CD8-positive, alpha-beta memory T cell (primary cell): ENCODE measurements at regions not wholly inside any gene's neighbourhood (a gene's known extent, or its start where the extent isn't known, plus 50 kb on each side); places are given as distances from the start of the nearest gene placed in this dataset.
A peak's percentile ranks its signal among the peaks of the same experiment; 100 is the strongest.

Experiments used
- CTCF ChIA-PET: fragments of 350-600 bp; sonication (Branson Sonifier 250); formaldehyde crosslinking; loops from one replicate; lab custom pipeline; 2021; ENCODE audit warnings: antibody characterized with exemption; lab: Charles Lee
- POLR2A ChIA-PET: fragments of 350-600 bp; sonication (Branson Sonifier 250); formaldehyde crosslinking; loops from one replicate; lab custom pipeline; 2021; ENCODE audit warnings: antibody characterized with exemption; lab: Charles Lee
- DNase-seq, 5 donors: peaks; one replicate each; pipeline versions ENCODE4 v3.0.0 to v3.0.0-alpha.2; 2020 to 2022; ENCODE audit warnings: mixed read lengths in 1 of 5
- H3K27ac ChIP-seq: one replicate; pipeline ENCODE4 v1.7.0; 2013; ENCODE audit warnings: low read depth, mild to moderate bottlenecking, low read length, moderate library complexity
- H3K27me3 ChIP-seq: 2 replicates; pipeline ENCODE4 v1.7.0; 2013; ENCODE audit warnings: low read length, mild to moderate bottlenecking; ENCODE audit not compliant: insufficient read depth, poor library complexity, severe bottlenecking
- H3K36me3 ChIP-seq: 2 replicates; pipeline ENCODE4 v1.7.0; 2013; ENCODE audit warnings: mild to moderate bottlenecking, low read length, moderate library complexity; ENCODE audit not compliant: insufficient read depth
- H3K4me1 ChIP-seq: 2 replicates; pipeline ENCODE4 v1.7.0; 2013; ENCODE audit warnings: mild to moderate bottlenecking, low read length, moderate library complexity; ENCODE audit not compliant: insufficient read depth
- H3K4me3 ChIP-seq: 2 replicates; pipeline ENCODE4 v1.7.0; 2013; ENCODE audit warnings: mild to moderate bottlenecking, low read length
- H3K9me3 ChIP-seq: 2 replicates; pipeline ENCODE4 v1.7.0; 2013; ENCODE audit warnings: mild to moderate bottlenecking, low read length
- H3K27ac Mint-ChIP-seq, 8 donors: one replicate each; pipeline ENCODE4 v1.8.0; 2020 to 2021; ENCODE audit warnings: mixed read lengths in 8 of 8, mild to moderate bottlenecking in 6 of 8, inconsistent platforms in 3 of 8, moderate library complexity in 3 of 8
- H3K27me3 Mint-ChIP-seq, 2 donors: one replicate each; pipeline ENCODE4 v1.8.0; 2020 to 2021; ENCODE audit warnings: mixed read lengths in 2 of 2, mild to moderate bottlenecking in 1 of 2, moderate library complexity in 1 of 2
- H3K36me3 Mint-ChIP-seq, 3 donors: one replicate each; pipeline ENCODE4 v1.8.0; 2020 to 2021; ENCODE audit warnings: mixed read lengths in 3 of 3, inconsistent platforms in 1 of 3, mild to moderate bottlenecking in 1 of 3
- H3K4me1 Mint-ChIP-seq, 3 donors: one replicate each; pipeline ENCODE4 v1.8.0; 2020 to 2021; ENCODE audit warnings: mixed read lengths in 3 of 3, inconsistent platforms in 1 of 3, mild to moderate bottlenecking in 1 of 3
- H3K4me3 Mint-ChIP-seq, 7 donors: one replicate each; pipeline ENCODE4 v1.8.0; 2020 to 2021; ENCODE audit warnings: mixed read lengths in 7 of 7, mild to moderate bottlenecking in 6 of 7, moderate library complexity in 4 of 7, inconsistent platforms in 2 of 7
- H3K9me3 Mint-ChIP-seq, 5 donors: one replicate each; pipeline ENCODE4 v1.8.0; 2020 to 2022; ENCODE audit warnings: mixed read lengths in 5 of 5, mild to moderate bottlenecking in 3 of 5, moderate library complexity in 2 of 5, inconsistent platforms in 1 of 5

DNA sequence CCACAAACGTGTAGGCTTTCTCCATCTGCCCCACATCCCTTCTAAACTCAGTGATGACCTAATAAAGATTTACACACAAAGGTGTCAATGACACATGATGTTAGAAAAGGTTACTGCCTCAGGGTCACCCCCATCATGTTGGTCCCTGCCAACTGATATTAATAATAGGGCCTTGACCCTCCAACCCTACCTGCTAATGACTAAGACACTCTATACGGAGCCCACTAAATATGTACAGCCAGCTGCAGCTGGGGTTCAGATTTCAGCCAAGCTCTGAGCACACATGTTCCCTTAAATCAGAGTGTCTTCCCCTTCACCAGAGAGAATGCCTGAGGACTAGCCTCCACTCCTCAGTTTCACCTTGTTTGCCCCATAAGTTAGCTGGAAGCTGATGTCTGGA is 67.4 kb upstream of the SNRPB2 start:
- Histone ChIP-seq H3K4me3 (no peak overlapping the region), H3K4me1 (no peaks in the 10 kb centered on the region), H3K27ac (no peak overlapping the region), H3K27me3 (no peaks in the 10 kb centered on the region), H3K9me3 (no peaks in the 10 kb centered on the region), H3K36me3 (no peaks in the 10 kb centered on the region)
- Mint-ChIP-seq H3K4me3 (no peak overlapping the region), H3K27ac (no peak overlapping the region), H3K4me1 (no peaks in the 10 kb centered on the region), H3K27me3 (peaks cover 4 to 13% of the 10 kb centered on the region in 2 donors), H3K9me3 (peaks cover 0 to 2% (median 0%) of the 10 kb centered on the region in 5 donors), H3K36me3 (no peaks in the 10 kb centered on the region)
- POLR2A ChIA-PET = no interaction called here
- DNase-seq = no peak
- CTCF ChIA-PET = no interaction called here

GRCh38 chr20:16661756-16662155 is 68.1 kb upstream of the SNRPB2 start:
- Histone ChIP-seq H3K4me3 (no peak overlapping the region), H3K4me1 (no peaks in the 10 kb centered on the region), H3K27ac (no peak overlapping the region), H3K9me3 (no peaks in the 10 kb centered on the region), H3K36me3 (no peaks in the 10 kb centered on the region), H3K27me3 (no peaks in the 10 kb centered on the region)
- Mint-ChIP-seq H3K27ac (no peak overlapping the region), H3K4me3 (no peak overlapping the region), H3K9me3 (peaks cover 0 to 6% (median 0%) of the 10 kb centered on the region in 5 donors), H3K4me1 (no peaks in the 10 kb centered on the region), H3K27me3 (peaks cover 4 to 17% of the 10 kb centered on the region in 2 donors), H3K36me3 (peaks cover 0 to 4% (median 0%) of the 10 kb centered on the region in 3 donors)
- CTCF ChIA-PET = no interaction called here
- no peak for DNase-seq
- POLR2A ChIA-PET = no interaction called here

DNA sequence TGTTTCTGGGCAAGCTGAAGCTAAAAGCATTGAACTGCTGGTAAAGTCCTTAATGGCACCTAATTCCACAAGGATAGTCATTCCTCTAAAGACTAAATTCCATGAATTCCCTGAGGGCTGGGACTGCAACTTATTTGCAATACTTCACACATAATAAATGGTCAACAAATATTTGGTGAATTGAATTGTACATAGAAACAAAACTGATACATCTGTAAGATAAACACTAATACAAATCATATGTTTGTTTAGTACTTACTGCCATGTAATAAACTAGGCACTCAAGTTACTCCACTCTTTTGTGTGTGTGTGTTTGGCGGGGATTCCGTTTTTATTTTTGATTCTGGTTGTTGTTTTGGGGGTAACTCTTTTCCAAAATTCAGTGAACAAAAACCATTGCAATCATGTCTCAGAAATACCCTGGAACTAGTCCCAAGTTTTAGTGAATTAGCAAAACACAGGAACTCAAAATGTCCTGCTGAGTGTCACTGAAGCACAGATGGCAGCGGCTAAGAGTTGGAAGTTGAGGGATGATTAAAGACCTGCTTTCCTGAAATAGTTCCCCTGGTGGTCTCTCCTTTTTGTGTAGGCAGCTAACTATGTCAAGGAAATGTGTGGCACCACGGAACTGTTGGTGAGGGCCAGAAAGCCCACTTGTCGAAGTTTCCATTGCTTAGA is 74.8 kb upstream of the SNRPB2 start:
- Histone ChIP-seq H3K9me3 (no peaks in the 10 kb centered on the region), H3K27ac (no peak overlapping the region), H3K4me1 (no peaks in the 10 kb centered on the region), H3K36me3 (no peaks in the 10 kb centered on the region), H3K4me3 (no peak overlapping the region), H3K27me3 (no peaks in the 10 kb centered on the region)
- H3K4me3 Mint-ChIP-seq = no peak overlapping the region
- CTCF ChIA-PET = no interaction called here
- H3K27ac Mint-ChIP-seq = no peak overlapping the region
- POLR2A ChIA-PET = no interaction called here
- H3K4me1 Mint-ChIP-seq = no peaks in the 10 kb centered on the region
- H3K27me3 Mint-ChIP-seq = peaks cover 4 to 47% of the 10 kb centered on the region in 2 donors
- peaks cover 0 to 4% (median 0%) of the 10 kb centered on the region in 3 donors for H3K36me3 Mint-ChIP-seq
- peaks cover 0 to 6% (median 0%) of the 10 kb centered on the region in 5 donors for H3K9me3 Mint-ChIP-seq
- DNase-seq = no peak

- Mint-ChIP-seq H3K4me3 (no peak overlapping the region), H3K27me3 (peaks cover 7 to 49% of the 10 kb centered on the region in 2 donors), H3K27ac (no peak overlapping the region), H3K4me1 (no peaks in the 10 kb centered on the region), H3K9me3 (peaks cover 0 to 6% (median 0%) of the 10 kb centered on the region in 5 donors), H3K36me3 (peaks cover 0 to 4% (median 0%) of the 10 kb centered on the region in 3 donors)
- Histone ChIP-seq H3K27me3 (no peaks in the 10 kb centered on the region), H3K9me3 (no peaks in the 10 kb centered on the region), H3K36me3 (no peaks in the 10 kb centered on the region), H3K4me1 (no peaks in the 10 kb centered on the region), H3K4me3 (no peak overlapping the region), H3K27ac (no peak overlapping the region)
- no peak for DNase-seq
- ChIA-PET CTCF (no interaction called here), POLR2A (no interaction called here)
These were observed 76.6 kb upstream of the SNRPB2 start for GRCh38 chr20:16653266-16653665.

GRCh38 chr20:16647875-16648597 is 74.8 kb upstream of the KIF16B start:
- Histone ChIP-seq H3K36me3 (no peaks in the 10 kb centered on the region), H3K27me3 (no peaks in the 10 kb centered on the region), H3K9me3 (no peaks in the 10 kb centered on the region), H3K4me1 (no peaks in the 10 kb centered on the region), H3K27ac (no peak overlapping the region), H3K4me3 (no peak overlapping the region)
- no peak overlapping the region for H3K4me3 Mint-ChIP-seq
- DNase-seq = no peak
- POLR2A ChIA-PET = no interaction called here
- H3K27me3 Mint-ChIP-seq = peaks cover 4 to 18% of the 10 kb centered on the region in 2 donors
- H3K4me1 Mint-ChIP-seq = no peaks in the 10 kb centered on the region
- no peak overlapping the region for H3K27ac Mint-ChIP-seq
- H3K36me3 Mint-ChIP-seq = no peaks in the 10 kb centered on the region
- CTCF ChIA-PET = no interaction called here
- no peaks in the 10 kb centered on the region for H3K9me3 Mint-ChIP-seq

DNA sequence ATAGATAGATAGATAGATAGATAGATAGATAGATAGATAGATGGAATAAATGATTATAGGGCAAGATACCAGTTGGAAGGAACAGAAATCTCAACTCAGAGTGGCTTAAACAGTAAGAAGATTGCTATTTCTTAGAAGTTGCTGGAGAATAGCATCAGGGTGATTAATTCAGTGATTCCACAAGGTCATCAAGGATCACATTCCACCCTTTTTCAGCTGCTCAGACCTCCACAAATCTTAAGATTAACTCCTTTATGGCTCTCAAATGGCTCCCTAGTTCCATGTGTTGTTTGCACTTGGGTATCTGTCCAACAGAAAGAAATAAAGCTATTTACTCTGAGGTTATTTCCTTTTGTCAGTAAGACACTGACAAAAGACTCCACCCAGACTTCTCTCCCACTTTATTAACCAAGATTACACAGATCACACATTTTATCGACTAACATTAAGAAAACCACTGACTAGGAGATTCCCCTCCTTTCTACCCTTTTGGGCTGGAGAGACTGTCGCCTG is 68.3 kb upstream of the KIF16B start:
- Mint-ChIP-seq H3K4me1 (no peaks in the 10 kb centered on the region), H3K9me3 (no peaks in the 10 kb centered on the region), H3K36me3 (no peaks in the 10 kb centered on the region), H3K27me3 (peaks cover 5 to 14% of the 10 kb centered on the region in 2 donors), H3K4me3 (no peak overlapping the region), H3K27ac (no peak overlapping the region)
- H3K27ac ChIP-seq = no peak overlapping the region
- no peak overlapping the region for H3K4me3 ChIP-seq
- H3K9me3 ChIP-seq = no peaks in the 10 kb centered on the region
- H3K36me3 ChIP-seq = no peaks in the 10 kb centered on the region
- H3K27me3 ChIP-seq = no peaks in the 10 kb centered on the region
- DNase-seq = no peak
- POLR2A ChIA-PET = no interaction called here
- CTCF ChIA-PET = no interaction called here
- H3K4me1 ChIP-seq = no peaks in the 10 kb centered on the region

GRCh38 chr20:16639027-16639941 is 66.0 kb upstream of the KIF16B start:
- H3K4me3 ChIP-seq = no peak overlapping the region
- H3K4me1 ChIP-seq = no peaks in the 10 kb centered on the region
- H3K27ac ChIP-seq = no peak overlapping the region
- ChIA-PET POLR2A (no interaction called here), CTCF (no interaction called here)
- Mint-ChIP-seq H3K4me3 (peak overlapping the region in 1 of 7 donors; percentile 27), H3K27ac (no peak overlapping the region), H3K27me3 (peaks cover 5 to 14% of the 10 kb centered on the region in 2 donors), H3K9me3 (no peaks in the 10 kb centered on the region), H3K4me1 (no peaks in the 10 kb centered on the region), H3K36me3 (no peaks in the 10 kb centered on the region)
- H3K36me3 ChIP-seq = no peaks in the 10 kb centered on the region
- no peak for DNase-seq
- no peaks in the 10 kb centered on the region for H3K9me3 ChIP-seq
- no peaks in the 10 kb centered on the region for H3K27me3 ChIP-seq
